ENCODE measurements at regions not wholly inside any gene's neighbourhood (a gene's known extent, or its start where the extent isn't known, plus 50 kb on each side); places are given as distances from the start of the nearest gene placed in this dataset.
"Not testable (repeated sequence)": the region's sequence is repeated elsewhere in the genome, so short reads cannot be mapped to it uniquely, and the experiment has no call there.

DNA sequence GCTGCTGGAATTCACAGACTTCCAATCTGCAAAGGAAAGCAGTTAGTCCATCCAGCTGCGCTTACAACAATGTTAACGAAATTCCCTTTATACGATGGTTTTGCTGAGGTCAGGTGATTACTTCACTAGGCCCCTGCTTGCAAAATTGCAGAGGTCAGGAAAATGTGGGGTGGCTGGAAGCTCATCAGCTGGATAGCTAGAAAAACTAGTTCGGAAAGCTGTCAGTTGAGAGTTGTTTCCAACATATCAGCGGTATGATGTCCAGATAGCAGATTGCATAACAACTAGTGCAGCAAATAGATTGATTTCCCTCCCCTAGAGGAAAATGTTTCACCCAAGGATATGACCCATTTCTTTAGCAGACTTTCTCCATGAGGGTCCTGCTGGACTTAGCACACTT is 2021.1 kb upstream of the CELF4 start:
- no peaks in the 10 kb centered on the region; the same call in 1 of the 2 replicates for H3K9me3 ChIP-seq (ENCODE audit: insufficient read depth, low read length)
- H2AFZ ChIP-seq (ENCODE audit: low read depth, low read length, severe bottlenecking): no peak overlapping the region
- no peak overlapping the region for H3K27ac ChIP-seq (ENCODE audit: low read depth, low read length)
- no peaks in the 10 kb centered on the region for H3K79me2 ChIP-seq (ENCODE audit: insufficient read depth, low read length)
- no peaks in the 10 kb centered on the region for H3K36me3 ChIP-seq (ENCODE audit: low read length)
- H4K20me1 ChIP-seq (ENCODE audit: low read depth, low read length): no peaks in the 10 kb centered on the region
- H3K9me2 ChIP-seq (replicated peaks; ENCODE audit: insufficient read depth, low read length): no peaks in the 10 kb centered on the region
- H3K4me2 ChIP-seq (ENCODE audit: low read depth, low read length, poor library complexity, severe bottlenecking): no peak overlapping the region
- H3K27me3 ChIP-seq (ENCODE audit: low read length): no peaks in the 10 kb centered on the region
- no peak overlapping the region for H3K4me3 ChIP-seq (ENCODE audit: insufficient read depth, low read length, poor library complexity, severe bottlenecking)
- H3F3A ChIP-seq (ENCODE audit: insufficient read depth): no peaks in the 10 kb centered on the region
- TF ChIP-seq, protein P1, sequence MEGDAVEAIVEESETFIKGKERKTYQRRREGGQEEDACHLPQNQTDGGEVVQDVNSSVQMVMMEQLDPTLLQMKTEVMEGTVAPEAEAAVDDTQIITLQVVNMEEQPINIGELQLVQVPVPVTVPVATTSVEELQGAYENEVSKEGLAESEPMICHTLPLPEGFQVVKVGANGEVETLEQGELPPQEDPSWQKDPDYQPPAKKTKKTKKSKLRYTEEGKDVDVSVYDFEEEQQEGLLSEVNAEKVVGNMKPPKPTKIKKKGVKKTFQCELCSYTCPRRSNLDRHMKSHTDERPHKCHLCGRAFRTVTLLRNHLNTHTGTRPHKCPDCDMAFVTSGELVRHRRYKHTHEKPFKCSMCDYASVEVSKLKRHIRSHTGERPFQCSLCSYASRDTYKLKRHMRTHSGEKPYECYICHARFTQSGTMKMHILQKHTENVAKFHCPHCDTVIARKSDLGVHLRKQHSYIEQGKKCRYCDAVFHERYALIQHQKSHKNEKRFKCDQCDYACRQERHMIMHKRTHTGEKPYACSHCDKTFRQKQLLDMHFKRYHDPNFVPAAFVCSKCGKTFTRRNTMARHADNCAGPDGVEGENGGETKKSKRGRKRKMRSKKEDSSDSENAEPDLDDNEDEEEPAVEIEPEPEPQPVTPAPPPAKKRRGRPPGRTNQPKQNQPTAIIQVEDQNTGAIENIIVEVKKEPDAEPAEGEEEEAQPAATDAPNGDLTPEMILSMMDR (IDR thresholded peaks at IDR 0.05; ENCODE audit: insufficient read depth, low read length, poor library complexity, severe bottlenecking): no peak
- no peak for TF ChIP-seq EZH2phosphoT487 (conservative IDR thresholded peaks at IDR 0.05; ENCODE audit: low read length)
- H3K9ac ChIP-seq (ENCODE audit: low read length): no peak overlapping the region

DNA sequence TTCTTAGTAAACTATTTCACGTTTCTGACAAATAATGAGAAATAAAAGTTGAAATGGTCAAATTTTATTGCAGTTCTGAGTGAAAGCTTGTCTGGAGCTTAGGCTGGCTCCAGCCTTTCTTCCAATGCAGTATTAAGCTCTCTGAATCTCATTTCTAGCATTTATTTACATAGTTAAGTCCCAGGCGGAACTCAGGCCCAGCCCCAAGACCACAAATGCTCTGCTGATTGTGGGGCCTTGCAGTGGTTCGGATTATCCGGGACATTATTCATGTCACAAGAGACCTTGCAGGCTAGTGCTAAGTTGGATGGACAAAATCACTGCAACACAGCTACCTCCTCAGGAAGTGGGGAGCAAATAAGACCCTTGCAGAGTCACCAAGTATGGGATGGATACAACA is 2009.3 kb upstream of the CELF4 start:
- Histone ChIP-seq H3K27me3 (ENCODE audit: low read length) (no peaks in the 10 kb centered on the region), H3F3A (ENCODE audit: insufficient read depth) (no peaks in the 10 kb centered on the region), H3K79me2 (ENCODE audit: insufficient read depth, low read length) (no peaks in the 10 kb centered on the region), H3K27ac (ENCODE audit: low read depth, low read length) (no peak overlapping the region), H2AFZ (ENCODE audit: low read depth, low read length, severe bottlenecking) (no peak overlapping the region), H3K9me2 (replicated peaks; ENCODE audit: insufficient read depth, low read length) (no peaks in the 10 kb centered on the region), H4K20me1 (ENCODE audit: low read depth, low read length) (no peaks in the 10 kb centered on the region), H3K9ac (ENCODE audit: low read length) (no peak overlapping the region), H3K4me2 (ENCODE audit: low read depth, low read length, poor library complexity, severe bottlenecking) (no peak overlapping the region), H3K4me3 (ENCODE audit: insufficient read depth, low read length, poor library complexity, severe bottlenecking) (no peak overlapping the region), H3K9me3 (ENCODE audit: insufficient read depth, low read length) (no peaks in the 10 kb centered on the region), H3K36me3 (ENCODE audit: low read length) (no peaks in the 10 kb centered on the region)
- TF ChIP-seq, protein P1 (IDR thresholded peaks at IDR 0.05; ENCODE audit: insufficient read depth, low read length, poor library complexity, severe bottlenecking): no peak
- TF ChIP-seq EZH2phosphoT487 (conservative IDR thresholded peaks at IDR 0.05; ENCODE audit: low read length): no peak

- TF ChIP-seq, protein P1 (IDR thresholded peaks at IDR 0.05; ENCODE audit: insufficient read depth, low read length, poor library complexity, severe bottlenecking): no peak
- TF ChIP-seq EZH2phosphoT487 (conservative IDR thresholded peaks at IDR 0.05; ENCODE audit: low read length): no peak
- no peaks in the 10 kb centered on the region for H3F3A ChIP-seq (ENCODE audit: insufficient read depth)
Observed at GRCh38 chr18:39571511-39571910, 2005.9 kb upstream of the CELF4 start.

DNA sequence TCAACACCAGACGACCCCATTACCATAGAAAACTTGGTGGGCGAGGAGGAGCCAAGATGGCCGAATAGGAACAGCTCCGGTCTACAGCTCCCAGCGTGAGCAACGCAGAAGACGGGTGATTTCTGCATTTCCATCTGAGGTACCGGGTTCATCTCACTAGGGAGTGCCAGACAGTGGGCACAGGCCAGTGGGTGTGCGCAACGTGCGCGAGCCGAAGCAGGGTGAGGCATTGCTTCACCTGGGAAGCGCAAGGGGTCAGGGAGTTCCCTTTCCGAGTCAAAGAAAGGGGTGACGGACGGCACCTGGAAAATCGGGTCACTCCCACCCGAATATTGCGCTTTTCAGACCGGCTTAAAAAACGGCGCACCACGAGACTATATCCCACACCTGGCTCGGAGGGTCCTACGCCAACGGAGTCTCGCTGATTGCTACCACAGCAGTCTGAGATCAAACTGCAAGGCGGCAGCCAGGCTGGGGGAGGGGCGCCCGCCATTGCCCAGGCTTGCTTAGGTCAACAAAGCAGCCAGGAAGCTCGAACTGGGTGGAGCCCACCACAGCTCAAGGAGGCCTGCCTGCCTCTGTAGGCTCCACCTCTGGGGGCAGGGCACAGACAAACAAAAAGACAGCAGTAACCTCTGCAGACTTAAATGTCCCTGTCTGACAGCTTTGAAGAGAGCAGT is 2000.1 kb upstream of the CELF4 start:
- H3K36me3 ChIP-seq (ENCODE audit: low read length); H2AFZ ChIP-seq (ENCODE audit: low read depth, low read length, severe bottlenecking); H3K9me3 ChIP-seq (ENCODE audit: insufficient read depth, low read length); H3K9me2 ChIP-seq (replicated peaks; ENCODE audit: insufficient read depth, low read length); H3K4me2 ChIP-seq (ENCODE audit: low read depth, low read length, poor library complexity, severe bottlenecking); H3K4me3 ChIP-seq (ENCODE audit: insufficient read depth, low read length, poor library complexity, severe bottlenecking); H3K27me3 ChIP-seq (ENCODE audit: low read length); H3K79me2 ChIP-seq (ENCODE audit: insufficient read depth, low read length); H3K9ac ChIP-seq (ENCODE audit: low read length); H3K27ac ChIP-seq (ENCODE audit: low read depth, low read length); H4K20me1 ChIP-seq (ENCODE audit: low read depth, low read length); H3F3A ChIP-seq (ENCODE audit: insufficient read depth): not testable (repeated sequence)

More at GRCh38 chr18:39571511-39571910, 2005.9 kb upstream of the CELF4 start:
- no peak overlapping the region for H2AFZ ChIP-seq (ENCODE audit: low read depth, low read length, severe bottlenecking)
- no peak overlapping the region for H3K4me2 ChIP-seq (ENCODE audit: low read depth, low read length, poor library complexity, severe bottlenecking)
- H3K9me3 ChIP-seq (ENCODE audit: insufficient read depth, low read length): no peaks in the 10 kb centered on the region
- no peaks in the 10 kb centered on the region for H4K20me1 ChIP-seq (ENCODE audit: low read depth, low read length)
- no peak overlapping the region for H3K4me3 ChIP-seq (ENCODE audit: insufficient read depth, low read length, poor library complexity, severe bottlenecking)
- H3K36me3 ChIP-seq (ENCODE audit: low read length): no peaks in the 10 kb centered on the region
- no peak overlapping the region for H3K27ac ChIP-seq (ENCODE audit: low read depth, low read length)
- H3K79me2 ChIP-seq (ENCODE audit: insufficient read depth, low read length): no peaks in the 10 kb centered on the region
- H3K27me3 ChIP-seq (ENCODE audit: low read length): no peaks in the 10 kb centered on the region
- H3K9ac ChIP-seq (ENCODE audit: low read length): no peak overlapping the region
- H3K9me2 ChIP-seq (replicated peaks; ENCODE audit: insufficient read depth, low read length): no peaks in the 10 kb centered on the region

Measured in SU-DHL-6 (cell line).